ENCODE measurements at regions not wholly inside any gene's neighbourhood (a gene's known extent, or its start where the extent isn't known, plus 50 kb on each side); places are given as distances from the start of the nearest gene placed in this dataset.

DNA sequence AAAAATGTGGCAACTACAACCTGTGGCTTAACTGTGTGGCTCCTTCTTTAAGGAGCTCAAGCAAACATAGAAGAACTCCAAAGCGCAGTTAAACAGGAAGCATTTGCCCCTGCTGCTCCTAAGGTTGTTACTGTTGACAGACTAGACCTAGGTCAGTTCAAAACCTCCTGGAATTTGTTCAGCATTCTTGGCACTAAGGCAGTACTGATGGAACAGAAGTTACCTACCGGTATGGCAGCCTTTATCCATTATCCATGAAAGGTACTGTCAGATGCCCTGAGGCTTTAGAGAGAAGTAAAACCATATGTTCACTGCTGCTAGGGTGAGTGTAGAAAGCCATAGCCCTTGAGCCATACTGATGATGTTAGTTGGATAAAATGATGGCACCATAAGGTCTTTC, 916.5 kb upstream of the FAT3 start:
- no peak overlapping the region for H2AFZ ChIP-seq (ENCODE audit: insufficient read depth, low read depth, low read length, poor library complexity, severe bottlenecking)
- no peak overlapping the region for H3K4me2 ChIP-seq (replicated peaks; ENCODE audit: extremely low read depth, low read length, poor library complexity, severe bottlenecking)
- H3K9ac ChIP-seq (ENCODE audit: insufficient read depth, low read length, poor library complexity, severe bottlenecking) = no peak overlapping the region
- intact Hi-C loops (cut with micrococcal nuclease) = no loop called here
- H3K4me3 ChIP-seq (replicated peaks in 1 of 3; ENCODE audit: low read depth in 2 of 3, low read length in 3 of 3) = no peak overlapping the region
- no peak overlapping the region for H3K27ac Mint-ChIP-seq
- no peaks in the 10 kb centered on the region for H3K27me3 Mint-ChIP-seq (ENCODE audit: low read depth in 3 of 3)
- H4K20me1 ChIP-seq (ENCODE audit: insufficient read depth, low read length) = no peaks in the 10 kb centered on the region
- no peak for DNase-seq
- H3K27me3 ChIP-seq (ENCODE audit: control insufficient read depth in 2 of 2, insufficient read depth in 2 of 2, low read length in 2 of 2) = no peaks in the 10 kb centered on the region
- H3K4me3 Mint-ChIP-seq = no peak overlapping the region
- no peak overlapping the region for H3K27ac ChIP-seq (ENCODE audit: low read depth in 1 of 2, low read length in 2 of 2)
- H3K79me2 ChIP-seq (ENCODE audit: insufficient read depth, low read length) = no peaks in the 10 kb centered on the region
- no peak for TF ChIP-seq CTCF (IDR thresholded peaks at IDR 0.05)
- H3K36me3 Mint-ChIP-seq = no peaks in the 10 kb centered on the region
- no peaks in the 10 kb centered on the region for H3K4me1 Mint-ChIP-seq
- WGBS (ENCODE audit: insufficient coverage) = 89% methylated on average over 1 of the region's 2 CpGs
- no peaks in the 10 kb centered on the region for H3K9me3 ChIP-seq (replicated peaks in 1 of 2; ENCODE audit: control insufficient read depth in 1 of 2, insufficient read depth in 1 of 2, low read length in 2 of 2)
- no peaks in the 10 kb centered on the region for H3K4me1 ChIP-seq (ENCODE audit: control insufficient read depth in 1 of 2, insufficient read depth in 2 of 2, low read length in 2 of 2)
- H3K9me3 Mint-ChIP-seq = peaks cover 0 to 6% (median 0%) of the 10 kb centered on the region in 7 donors
- no peaks in the 10 kb centered on the region for H3K36me3 ChIP-seq (replicated peaks in 1 of 2; ENCODE audit: control insufficient read depth in 1 of 2, insufficient read depth in 2 of 2, low read length in 2 of 2)

DNA sequence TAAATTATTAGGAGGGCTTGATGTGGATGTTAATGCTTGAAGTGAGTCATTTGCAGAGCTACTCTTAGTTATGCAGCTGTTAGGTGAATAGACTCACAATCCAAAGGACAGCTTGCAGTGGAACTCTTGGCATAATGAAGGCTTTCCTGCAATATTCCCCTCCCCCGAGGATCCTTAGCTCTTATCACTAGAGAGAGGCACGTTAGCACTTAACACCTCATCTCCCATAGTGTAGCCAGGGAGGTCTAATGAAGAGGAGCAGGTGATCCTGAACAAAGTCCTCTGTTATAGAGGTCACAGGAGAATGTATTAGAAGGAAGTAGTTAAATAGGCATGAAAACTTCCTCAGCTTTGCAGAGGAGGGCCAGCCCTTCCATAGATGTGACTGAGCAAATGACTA, 919.2 kb upstream of the FAT3 start:
- no peak for DNase-seq
- Histone ChIP-seq H3K79me2 (ENCODE audit: insufficient read depth, low read length) (no peaks in the 10 kb centered on the region), H4K20me1 (ENCODE audit: insufficient read depth, low read length) (no peaks in the 10 kb centered on the region), H3K4me2 (replicated peaks; ENCODE audit: extremely low read depth, low read length, poor library complexity, severe bottlenecking) (no peak overlapping the region), H3K4me3 (replicated peaks in 1 of 3; ENCODE audit: low read depth in 2 of 3, low read length in 3 of 3) (no peak overlapping the region), H3K9ac (ENCODE audit: insufficient read depth, low read length, poor library complexity, severe bottlenecking) (no peak overlapping the region), H3K27ac (ENCODE audit: low read depth in 1 of 2, low read length in 2 of 2) (no peak overlapping the region), H3K9me3 (replicated peaks in 1 of 2; ENCODE audit: control insufficient read depth in 1 of 2, insufficient read depth in 1 of 2, low read length in 2 of 2) (no peaks in the 10 kb centered on the region), H3K4me1 (ENCODE audit: control insufficient read depth in 1 of 2, insufficient read depth in 2 of 2, low read length in 2 of 2) (no peaks in the 10 kb centered on the region), H3K36me3 (replicated peaks in 1 of 2; ENCODE audit: control insufficient read depth in 1 of 2, insufficient read depth in 2 of 2, low read length in 2 of 2) (no peaks in the 10 kb centered on the region), H3K27me3 (ENCODE audit: control insufficient read depth in 2 of 2, insufficient read depth in 2 of 2, low read length in 2 of 2) (no peaks in the 10 kb centered on the region), H2AFZ (ENCODE audit: insufficient read depth, low read depth, low read length, poor library complexity, severe bottlenecking) (no peak overlapping the region)
- H3K27me3 Mint-ChIP-seq (ENCODE audit: low read depth in 3 of 3) = no peaks in the 10 kb centered on the region
- no peak for TF ChIP-seq CTCF (IDR thresholded peaks at IDR 0.05)
- H3K4me1 Mint-ChIP-seq = no peaks in the 10 kb centered on the region
- WGBS (ENCODE audit: insufficient coverage) = no CpG with 5 or more reads among the region's 2 CpGs
- no peaks in the 10 kb centered on the region for H3K36me3 Mint-ChIP-seq
- H3K9me3 Mint-ChIP-seq = peaks cover 0 to 4% (median 0%) of the 10 kb centered on the region in 7 donors
- no peak overlapping the region for H3K4me3 Mint-ChIP-seq
- intact Hi-C loops (cut with micrococcal nuclease) = no loop called here
- H3K27ac Mint-ChIP-seq = no peak overlapping the region

All from CD14-positive monocyte (primary cell).